Kidney capillary endothelial cell (primary cell): ENCODE measurements at regions not wholly inside any gene's neighbourhood (a gene's known extent, or its start where the extent isn't known, plus 50 kb on each side); places are given as distances from the start of the nearest gene placed in this dataset.

Experiments used
- DNase-seq: peaks from one replicate; pipeline ENCODE4 v3.0.0-alpha.2; 2018; ENCODE audit warnings: low spot score

- no peak for DNase-seq
Measured at GRCh38 chr13:29954082-29955028, 103.9 kb upstream of the UBL3 start.

GRCh38 chr13:29953542-29953941, 103.1 kb upstream of the UBL3 start:
- DNase-seq, result no peak

- DNase-seq, result no peak
Measured at GRCh38 chr13:29952245-29952644, 101.8 kb upstream of the UBL3 start.

- DNase-seq, result no peak
Measured at GRCh38 chr13:29948791-29949190, 98.4 kb upstream of the UBL3 start.

GRCh38 chr13:29948244-29948643, 97.8 kb upstream of the UBL3 start:
- no peak for DNase-seq

GRCh38 chr13:29947839-29948238, 97.4 kb upstream of the UBL3 start:
- no peak for DNase-seq

GRCh38 chr13:29946093-29946492, 95.7 kb upstream of the UBL3 start:
- DNase-seq, result no peak

GRCh38 chr13:29943686-29944085, 93.3 kb upstream of the UBL3 start:
- DNase-seq, result no peak

- DNase-seq, result no peak
Measured at GRCh38 chr13:29943273-29943672, 92.9 kb upstream of the UBL3 start.

- no peak for DNase-seq
Measured at GRCh38 chr13:29940715-29941114, 90.3 kb upstream of the UBL3 start.

GRCh38 chr13:29939158-29939557, 88.7 kb upstream of the UBL3 start:
- no peak for DNase-seq

GRCh38 chr13:29937841-29938240, 87.4 kb upstream of the UBL3 start:
- no peak for DNase-seq

GRCh38 chr13:29937379-29937778, 87.0 kb upstream of the UBL3 start:
- no peak for DNase-seq

- DNase-seq, result no peak
Measured at GRCh38 chr13:29936956-29937355, 86.5 kb upstream of the UBL3 start.

GRCh38 chr13:29936051-29936813, 85.8 kb upstream of the UBL3 start:
- DNase-seq, result no peak

GRCh38 chr13:29935309-29935981, 85.0 kb upstream of the UBL3 start:
- DNase-seq, result no peak

GRCh38 chr13:29934531-29935308, 84.3 kb upstream of the UBL3 start:
- no peak for DNase-seq

- no peak for DNase-seq
Measured at GRCh38 chr13:29933401-29933800, 83.0 kb upstream of the UBL3 start.

- DNase-seq, result no peak
Measured at GRCh38 chr13:29931696-29932095, 81.3 kb upstream of the UBL3 start.

- DNase-seq, result no peak
Measured at GRCh38 chr13:29929062-29929847, 78.8 kb upstream of the UBL3 start.

- DNase-seq, result no peak
Measured at GRCh38 chr13:29926098-29926476, 75.7 kb upstream of the UBL3 start.
